Stomach (tissue), 8 donors: ENCODE measurements at regions not wholly inside any gene's neighbourhood (a gene's known extent, or its start where the extent isn't known, plus 50 kb on each side); places are given as distances from the start of the nearest gene placed in this dataset.

ENCODE experiments used
- DNase-seq, 2 donors: peaks; one replicate each; pipeline versions ENCODE4 v3.0.0 to v3.0.0-alpha.2; 2013 to 2019
- H3K27ac ChIP-seq, 5 donors: fragments of 200-600 bp in 4 of 5; sonication (generic) in 4 of 5; one replicate each; pipeline ENCODE4 v1.5.1; 2013 to 2019; ENCODE audit warnings: mild to moderate bottlenecking in 1 of 5, moderate library complexity in 1 of 5
- H3K27me3 ChIP-seq, 3 donors: fragments of 200-600 bp; sonication (generic); one replicate each; pipeline ENCODE4 v1.5.1; 2017 to 2019; ENCODE audit warnings: mixed run types in 1 of 3
- H3K36me3 ChIP-seq, 4 donors: fragments of 200-600 bp; sonication (generic); 1 replicate in 3 of 4; 2 replicates in 1 of 4; pipeline ENCODE4 v1.5.1; 2016 to 2019
- H3K4me1 ChIP-seq, 4 donors: fragments of 200-600 bp; sonication (generic); one replicate each; pipeline ENCODE4 v1.5.1; 2016 to 2019
- H3K4me3 ChIP-seq, 4 donors: fragments of 200-600 bp; sonication (generic) in 3 of 4; one replicate each; pipeline ENCODE4 v1.5.1; 2016 to 2019; ENCODE audit warnings: mild to moderate bottlenecking in 1 of 4
- H3K9me3 ChIP-seq, 4 donors: fragments of 200-600 bp; sonication (generic); one replicate each; pipeline ENCODE4 v1.5.1; 2016 to 2019
- EP300 ChIP-seq: sonication (generic); formaldehyde crosslinking; IDR thresholded peaks from one replicate; pipeline ENCODE4 v1.6.1; 2017; ENCODE audit warnings: antibody characterized with exemption
- POLR2A ChIP-seq, 4 donors: fragments of 450-650 bp; IDR thresholded peaks; one replicate each; pipeline ENCODE4 v1.6.1; 2016; ENCODE audit warnings: antibody characterized with exemption in 4 of 4, control low read depth in 2 of 4, mild to moderate bottlenecking in 1 of 4, moderate library complexity in 1 of 4
- POLR2AphosphoS5 ChIP-seq, 3 donors: sonication (generic); formaldehyde crosslinking; IDR thresholded peaks; one replicate each; pipeline ENCODE4 v1.6.1; 2016; ENCODE audit warnings: antibody characterized with exemption in 3 of 3
- WGBS, 5 donors: extraction: QIAGEN DNeasy Blood & Tissue Kit in 3 of 5; methylation state at CpG; one replicate each; pipeline versions ENCODE4 v1.1.5 to v1.1.7; 2013 to 2018; 5-methylcytosine and 5-hydroxymethylcytosine counted together
- intact Hi-C: fragments of 100-400 bp; cut with DNase I; formaldehyde crosslinking; loops from one replicate; pipeline ENCODE4 v1.15.1; 2023; ENCODE audit warnings: low total_unique reads
- TF ChIP-seq, protein P1 (sequence below), 7 experiments: fragments of 450-650 bp in 4 of 7; fragments of 200-600 bp in 3 of 7; sonication (generic) in 3 of 7; IDR thresholded peaks; one replicate each; pipeline ENCODE4 v1.5.1; 2016 to 2019; ENCODE audit warnings: antibody characterized with exemption in 7 of 7, control low read depth in 2 of 7, mild to moderate bottlenecking in 1 of 7
- donor health status: healthy with polysubstance abuse.
- donor health status: Bipolar disorder and iron deficiency.
- donor health status: healthy.

DNA sequence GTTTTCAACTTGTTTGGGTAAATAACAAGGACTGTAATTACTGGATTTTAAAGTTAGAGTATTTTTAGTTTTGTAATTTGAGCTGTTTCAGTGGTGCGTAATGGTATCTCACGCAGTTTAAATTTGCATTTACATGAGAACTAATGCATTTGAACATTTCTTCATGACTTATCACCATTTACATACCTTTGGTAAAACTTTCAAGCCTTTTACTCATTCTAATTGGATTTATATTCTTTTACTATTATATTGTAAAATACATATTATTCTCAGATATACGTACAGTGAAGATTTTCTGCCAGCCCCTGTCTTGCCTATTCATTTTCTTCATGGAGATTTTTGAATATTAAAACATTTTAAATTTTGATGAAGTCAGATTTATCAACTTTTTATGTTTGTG is 703.8 kb downstream of the MECOM start:
- H3K27ac ChIP-seq, result no peak overlapping the region
- no peaks in the 10 kb centered on the region for H3K27me3 ChIP-seq
- no peaks in the 10 kb centered on the region for H3K9me3 ChIP-seq
- TF ChIP-seq, protein P1, sequence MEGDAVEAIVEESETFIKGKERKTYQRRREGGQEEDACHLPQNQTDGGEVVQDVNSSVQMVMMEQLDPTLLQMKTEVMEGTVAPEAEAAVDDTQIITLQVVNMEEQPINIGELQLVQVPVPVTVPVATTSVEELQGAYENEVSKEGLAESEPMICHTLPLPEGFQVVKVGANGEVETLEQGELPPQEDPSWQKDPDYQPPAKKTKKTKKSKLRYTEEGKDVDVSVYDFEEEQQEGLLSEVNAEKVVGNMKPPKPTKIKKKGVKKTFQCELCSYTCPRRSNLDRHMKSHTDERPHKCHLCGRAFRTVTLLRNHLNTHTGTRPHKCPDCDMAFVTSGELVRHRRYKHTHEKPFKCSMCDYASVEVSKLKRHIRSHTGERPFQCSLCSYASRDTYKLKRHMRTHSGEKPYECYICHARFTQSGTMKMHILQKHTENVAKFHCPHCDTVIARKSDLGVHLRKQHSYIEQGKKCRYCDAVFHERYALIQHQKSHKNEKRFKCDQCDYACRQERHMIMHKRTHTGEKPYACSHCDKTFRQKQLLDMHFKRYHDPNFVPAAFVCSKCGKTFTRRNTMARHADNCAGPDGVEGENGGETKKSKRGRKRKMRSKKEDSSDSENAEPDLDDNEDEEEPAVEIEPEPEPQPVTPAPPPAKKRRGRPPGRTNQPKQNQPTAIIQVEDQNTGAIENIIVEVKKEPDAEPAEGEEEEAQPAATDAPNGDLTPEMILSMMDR (IDR thresholded peaks at IDR 0.05), result no peak
- TF ChIP-seq POLR2A (IDR thresholded peaks at IDR 0.05), result no peak
- 95 to 97% (median 96%) methylated on average over 3 of the region's 3 CpGs for WGBS, 5 donors
- no peak overlapping the region for H3K4me3 ChIP-seq
- DNase-seq, result no peak
- H3K4me1 ChIP-seq, result no peaks in the 10 kb centered on the region
- intact Hi-C loops, result no loop called here
- H3K36me3 ChIP-seq, result no peaks in the 10 kb centered on the region

DNA sequence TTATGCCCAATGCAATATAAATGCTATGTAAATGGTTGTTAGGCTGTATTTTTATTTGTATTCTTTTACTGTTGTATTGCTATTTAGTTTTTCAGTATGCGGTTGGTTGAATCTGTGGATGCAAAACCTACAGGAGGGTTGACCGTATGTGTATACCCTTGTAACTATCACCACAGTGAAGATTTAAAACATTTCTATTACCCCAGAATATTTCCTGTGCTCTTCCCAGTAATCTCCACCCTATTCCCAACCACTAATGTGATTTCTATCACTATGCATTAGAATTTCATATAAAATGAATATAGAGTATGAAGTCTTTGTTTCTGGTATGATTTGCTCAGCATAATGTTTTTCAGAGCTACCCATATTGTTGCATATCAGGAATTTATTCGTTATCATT is 705.0 kb downstream of the MECOM start:
- no peak for DNase-seq
- 87 to 94% (median 89%) methylated on average over 3 of the region's 3 CpGs for WGBS, 5 donors
- intact Hi-C loops, result no loop called here
- Histone ChIP-seq H3K9me3 (no peaks in the 10 kb centered on the region), H3K36me3 (no peaks in the 10 kb centered on the region), H3K27ac (no peak overlapping the region), H3K4me3 (no peak overlapping the region), H3K27me3 (no peaks in the 10 kb centered on the region), H3K4me1 (no peaks in the 10 kb centered on the region)
- TF ChIP-seq POLR2A (IDR thresholded peaks at IDR 0.05), result no peak
- no peak for TF ChIP-seq POLR2AphosphoS5 (IDR thresholded peaks at IDR 0.05)
- no peak for TF ChIP-seq EP300

DNA sequence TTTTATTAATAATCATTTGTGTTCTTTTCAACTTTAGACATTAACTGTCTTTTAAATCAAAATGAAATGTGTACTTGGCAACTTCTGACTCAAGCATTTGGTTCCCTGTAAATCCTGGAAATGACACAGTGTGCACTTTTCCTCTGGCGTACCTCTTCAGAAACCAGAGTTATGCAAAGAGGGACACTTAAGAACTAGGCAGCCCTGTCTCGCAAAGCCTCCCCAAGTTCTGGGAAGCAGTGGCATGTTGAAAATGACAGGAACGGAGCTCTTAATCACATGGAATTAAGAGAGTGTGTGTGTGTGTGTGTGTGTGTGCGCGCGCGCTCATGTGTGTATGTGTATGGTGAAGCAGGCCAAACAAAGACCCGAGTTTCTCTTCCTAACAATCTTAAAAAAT is 707.4 kb downstream of the MECOM start:
- no peak overlapping the region for H3K27ac ChIP-seq
- peak in 1 of 3 donors; percentile 4 for TF ChIP-seq POLR2AphosphoS5 (IDR thresholded peaks at IDR 0.05)
- no peak for TF ChIP-seq POLR2A (IDR thresholded peaks at IDR 0.05)
- intact Hi-C loops, result no loop called here
- no peaks in the 10 kb centered on the region for H3K36me3 ChIP-seq
- no peak overlapping the region for H3K4me3 ChIP-seq
- DNase-seq, result no peak
- peaks cover 0 to 17% (median 6%) of the 10 kb centered on the region in 4 donors for H3K4me1 ChIP-seq
- no peaks in the 10 kb centered on the region for H3K9me3 ChIP-seq
- no peaks in the 10 kb centered on the region for H3K27me3 ChIP-seq
- 61 to 71% (median 69%) methylated on average over 8 of the region's 8 CpGs for WGBS, 5 donors

DNA sequence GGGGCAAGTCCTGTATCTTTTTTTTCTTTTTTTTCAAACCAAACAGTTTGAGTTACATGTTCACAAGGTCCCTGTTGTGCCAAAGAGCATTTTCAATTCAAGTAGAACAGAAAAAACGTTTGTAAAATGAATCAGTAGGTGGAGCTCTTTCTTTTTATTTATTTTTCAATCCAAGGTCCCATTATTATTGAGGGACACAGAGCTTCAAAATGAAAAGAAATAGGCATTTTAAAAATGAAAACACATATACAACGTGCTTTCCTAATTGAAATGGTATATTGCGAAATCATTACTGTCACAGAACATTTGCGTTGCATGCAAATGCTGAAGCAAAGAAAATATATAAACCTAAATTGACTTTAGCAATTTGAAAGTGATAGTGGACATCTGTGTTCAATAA is 711.0 kb downstream of the MECOM start:
- intact Hi-C loops, result no loop called here
- 26 to 35% (median 29%) methylated on average over 4 of the region's 4 CpGs for WGBS, 5 donors
- peak overlapping the region in 3 of 4 donors; percentile 8 to 20 (median 11) for H3K4me3 ChIP-seq
- TF ChIP-seq, protein P1 (IDR thresholded peaks at IDR 0.05), result peak in 1 of 7 experiments; percentile 36
- no peak for TF ChIP-seq POLR2AphosphoS5 (IDR thresholded peaks at IDR 0.05)
- peak overlapping the region in 1 of 5 donors; percentile 4 for H3K27ac ChIP-seq
- peak in 1 of 2 donors; percentile 36 for DNase-seq
- no peaks in the 10 kb centered on the region for H3K36me3 ChIP-seq
- no peaks in the 10 kb centered on the region for H3K9me3 ChIP-seq
- H3K27me3 ChIP-seq, result no peaks in the 10 kb centered on the region
- peaks cover 0 to 17% (median 6%) of the 10 kb centered on the region in 4 donors for H3K4me1 ChIP-seq

DNA sequence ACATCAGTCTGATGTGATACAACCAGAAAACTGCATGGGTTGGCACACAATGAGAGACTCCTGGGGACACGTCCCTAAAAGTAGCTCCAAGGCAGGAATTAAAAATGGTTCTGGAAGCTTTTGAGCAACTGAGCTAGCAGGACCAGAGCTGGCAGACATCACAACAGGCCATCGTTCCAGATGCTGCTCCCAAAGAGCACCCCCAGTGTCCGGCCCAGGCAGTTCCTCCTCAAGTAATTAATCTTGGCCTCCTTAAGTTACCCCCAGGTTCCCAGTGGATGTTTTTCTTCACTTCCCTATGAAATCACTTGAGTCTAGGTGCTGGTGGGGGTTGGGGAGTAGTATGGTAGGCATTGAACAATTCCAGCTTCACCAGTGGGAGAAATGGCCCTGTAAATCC is 711.6 kb downstream of the MECOM start:
- WGBS, 5 donors, result 66 to 91% (median 81%) methylated on average over 3 of the region's 3 CpGs
- intact Hi-C loops, result no loop called here

More for the DNA sequence above, 711.6 kb downstream of the MECOM start:
- H3K27me3 ChIP-seq, result no peaks in the 10 kb centered on the region
- no peaks in the 10 kb centered on the region for H3K9me3 ChIP-seq
- no peak for DNase-seq
- H3K36me3 ChIP-seq, result no peaks in the 10 kb centered on the region
- peaks cover 0 to 17% (median 6%) of the 10 kb centered on the region in 4 donors for H3K4me1 ChIP-seq
- no peak overlapping the region for H3K27ac ChIP-seq
- no peak overlapping the region for H3K4me3 ChIP-seq
- TF ChIP-seq, protein P1 (IDR thresholded peaks at IDR 0.05), result no peak
- no peak for TF ChIP-seq POLR2AphosphoS5 (IDR thresholded peaks at IDR 0.05)
- no peak for TF ChIP-seq POLR2A (IDR thresholded peaks at IDR 0.05)
- TF ChIP-seq EP300, result no peak
